C4-2B (cell line): ENCODE measurements at regions not wholly inside any gene's neighbourhood (a gene's known extent, or its start where the extent isn't known, plus 50 kb on each side); places are given as distances from the start of the nearest gene placed in this dataset.

Experiments used
- H3K27ac ChIP-seq: fragments of 450-650 bp; 2 replicates; pipeline ENCODE4 v1.5.1; 2017
- ZFX ChIP-seq: fragments of 450-650 bp; IDR thresholded peaks from 2 replicates; pipeline ENCODE4 v1.6.1; 2017
- TF ChIP-seq, protein P1 (sequence below): fragments of 450-650 bp; conservative IDR thresholded peaks from 2 replicates; pipeline ENCODE4 v1.5.1; 2017; ENCODE audit warnings: mild to moderate bottlenecking

DNA sequence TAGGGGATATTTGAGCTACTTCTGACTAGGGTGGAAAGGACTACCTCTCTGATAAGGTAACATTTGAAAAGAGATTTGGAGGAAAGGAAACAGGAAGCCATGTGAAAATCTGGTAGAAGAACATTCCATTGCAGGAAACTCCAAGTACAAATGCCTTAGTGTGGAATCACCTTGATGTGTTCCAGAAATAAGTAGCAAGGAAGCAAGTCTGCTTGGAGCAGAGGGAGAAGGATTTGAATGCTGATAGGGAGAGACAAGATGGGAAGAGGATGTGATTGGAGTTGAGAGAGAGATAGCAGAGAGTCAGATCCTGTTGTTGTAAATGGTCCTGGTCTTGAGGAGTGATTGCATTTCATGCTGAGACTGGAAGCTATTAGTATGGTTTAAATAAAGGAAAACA is 335.1 kb upstream of the DCBLD2 start:
- H3K27ac ChIP-seq = no peak overlapping the region
- no peak for TF ChIP-seq ZFX
- TF ChIP-seq, protein P1, sequence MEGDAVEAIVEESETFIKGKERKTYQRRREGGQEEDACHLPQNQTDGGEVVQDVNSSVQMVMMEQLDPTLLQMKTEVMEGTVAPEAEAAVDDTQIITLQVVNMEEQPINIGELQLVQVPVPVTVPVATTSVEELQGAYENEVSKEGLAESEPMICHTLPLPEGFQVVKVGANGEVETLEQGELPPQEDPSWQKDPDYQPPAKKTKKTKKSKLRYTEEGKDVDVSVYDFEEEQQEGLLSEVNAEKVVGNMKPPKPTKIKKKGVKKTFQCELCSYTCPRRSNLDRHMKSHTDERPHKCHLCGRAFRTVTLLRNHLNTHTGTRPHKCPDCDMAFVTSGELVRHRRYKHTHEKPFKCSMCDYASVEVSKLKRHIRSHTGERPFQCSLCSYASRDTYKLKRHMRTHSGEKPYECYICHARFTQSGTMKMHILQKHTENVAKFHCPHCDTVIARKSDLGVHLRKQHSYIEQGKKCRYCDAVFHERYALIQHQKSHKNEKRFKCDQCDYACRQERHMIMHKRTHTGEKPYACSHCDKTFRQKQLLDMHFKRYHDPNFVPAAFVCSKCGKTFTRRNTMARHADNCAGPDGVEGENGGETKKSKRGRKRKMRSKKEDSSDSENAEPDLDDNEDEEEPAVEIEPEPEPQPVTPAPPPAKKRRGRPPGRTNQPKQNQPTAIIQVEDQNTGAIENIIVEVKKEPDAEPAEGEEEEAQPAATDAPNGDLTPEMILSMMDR = no peak

DNA sequence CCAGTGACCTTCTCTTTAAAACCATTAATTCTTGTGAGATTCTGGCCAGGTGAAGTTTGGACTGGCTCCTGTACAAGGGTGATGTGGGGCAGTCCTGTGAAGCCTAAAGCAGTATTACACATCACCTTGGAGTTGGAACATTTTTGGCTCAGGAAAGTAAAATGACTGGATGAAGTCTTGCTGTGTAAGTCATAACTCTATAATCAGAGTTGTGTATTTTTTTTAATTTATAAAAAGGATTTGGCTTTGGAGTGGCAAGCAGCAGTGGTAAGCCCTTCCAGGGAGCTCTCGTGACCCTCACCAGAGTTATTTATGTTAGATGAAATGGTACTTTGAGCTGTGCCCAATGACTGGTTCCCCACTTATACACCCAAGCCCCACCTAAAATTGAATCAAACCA is 331.2 kb upstream of the DCBLD2 start:
- no peak for TF ChIP-seq ZFX
- TF ChIP-seq, protein P1 = no peak
- H3K27ac ChIP-seq = no peak overlapping the region

- no peak for TF ChIP-seq ZFX
- TF ChIP-seq, protein P1 = no peak
- H3K27ac ChIP-seq = no peak overlapping the region
Measured at GRCh38 chr3:99218468-99218867, 317.0 kb upstream of the DCBLD2 start.

- TF ChIP-seq, protein P1 = no peak
- no peak for TF ChIP-seq ZFX
- H3K27ac ChIP-seq = no peak overlapping the region
Measured at GRCh38 chr3:99212969-99213368, 311.5 kb upstream of the DCBLD2 start.

GRCh38 chr3:99211309-99211708 is 309.8 kb upstream of the DCBLD2 start:
- H3K27ac ChIP-seq = no peak overlapping the region
- no peak for TF ChIP-seq ZFX
- TF ChIP-seq, protein P1 = no peak

DNA sequence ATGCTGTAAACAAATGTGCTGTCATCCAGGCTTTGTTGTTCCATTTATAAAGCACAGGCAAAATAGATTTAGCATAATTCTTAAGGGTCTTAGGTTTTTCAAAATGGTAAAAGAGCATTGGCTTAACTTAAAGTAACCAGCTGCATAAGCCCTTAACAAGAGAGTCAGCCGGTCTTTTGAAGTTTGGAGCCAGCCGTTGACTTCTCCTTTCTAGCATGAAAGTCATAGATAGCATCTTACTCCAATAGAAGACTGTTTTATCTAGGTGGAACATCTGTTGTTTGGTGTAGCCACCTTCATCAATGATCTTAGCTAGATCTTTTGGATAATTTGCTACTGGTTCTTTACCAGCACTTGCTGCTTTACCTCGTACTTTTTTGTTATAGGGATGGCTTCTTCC is 297.5 kb upstream of the DCBLD2 start:
- TF ChIP-seq, protein P1 = no peak
- TF ChIP-seq ZFX = no peak
- no peak overlapping the region for H3K27ac ChIP-seq

- TF ChIP-seq, protein P1 = no peak
- no peak for TF ChIP-seq ZFX
Measured at GRCh38 chr3:99191186-99191585, 289.7 kb upstream of the DCBLD2 start.

More at GRCh38 chr3:99191186-99191585, 289.7 kb upstream of the DCBLD2 start:
- no peak overlapping the region for H3K27ac ChIP-seq
